ENCODE measurements at regions not wholly inside any gene's neighbourhood (a gene's known extent, or its start where the extent isn't known, plus 50 kb on each side); places are given as distances from the start of the nearest gene placed in this dataset.

GRCh38 chr13:75038393-75039113, 443.4 kb downstream of the TBC1D4 start:
- no peaks in the 10 kb centered on the region for H3K36me3 ChIP-seq
- H3K4me1 ChIP-seq: no peaks in the 10 kb centered on the region
- no peak for TF ChIP-seq POLR2A (IDR thresholded peaks at IDR 0.05)
- no peak for TF ChIP-seq POLR2AphosphoS5 (IDR thresholded peaks at IDR 0.05; ENCODE audit: insufficient read depth in 1 of 2, low read depth in 1 of 2)
- TF ChIP-seq, protein P1, sequence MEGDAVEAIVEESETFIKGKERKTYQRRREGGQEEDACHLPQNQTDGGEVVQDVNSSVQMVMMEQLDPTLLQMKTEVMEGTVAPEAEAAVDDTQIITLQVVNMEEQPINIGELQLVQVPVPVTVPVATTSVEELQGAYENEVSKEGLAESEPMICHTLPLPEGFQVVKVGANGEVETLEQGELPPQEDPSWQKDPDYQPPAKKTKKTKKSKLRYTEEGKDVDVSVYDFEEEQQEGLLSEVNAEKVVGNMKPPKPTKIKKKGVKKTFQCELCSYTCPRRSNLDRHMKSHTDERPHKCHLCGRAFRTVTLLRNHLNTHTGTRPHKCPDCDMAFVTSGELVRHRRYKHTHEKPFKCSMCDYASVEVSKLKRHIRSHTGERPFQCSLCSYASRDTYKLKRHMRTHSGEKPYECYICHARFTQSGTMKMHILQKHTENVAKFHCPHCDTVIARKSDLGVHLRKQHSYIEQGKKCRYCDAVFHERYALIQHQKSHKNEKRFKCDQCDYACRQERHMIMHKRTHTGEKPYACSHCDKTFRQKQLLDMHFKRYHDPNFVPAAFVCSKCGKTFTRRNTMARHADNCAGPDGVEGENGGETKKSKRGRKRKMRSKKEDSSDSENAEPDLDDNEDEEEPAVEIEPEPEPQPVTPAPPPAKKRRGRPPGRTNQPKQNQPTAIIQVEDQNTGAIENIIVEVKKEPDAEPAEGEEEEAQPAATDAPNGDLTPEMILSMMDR (IDR thresholded peaks at IDR 0.05): no peak
- no peak for DNase-seq (ENCODE audit: extremely low spot score in 2 of 2)
- H3K27me3 ChIP-seq: no peaks in the 10 kb centered on the region
- H3K4me3 ChIP-seq: no peak overlapping the region
- intact Hi-C loops (cut with DNase I): no loop called here
- H3K9me3 ChIP-seq: no peaks in the 10 kb centered on the region
- H3K27ac ChIP-seq: no peak overlapping the region

GRCh38 chr13:75025956-75026355, 456.0 kb downstream of the TBC1D4 start:
- no peaks in the 10 kb centered on the region for H3K4me1 ChIP-seq
- H3K36me3 ChIP-seq: no peaks in the 10 kb centered on the region
- no peak overlapping the region for H3K27ac ChIP-seq
- no peak for DNase-seq (ENCODE audit: extremely low spot score in 2 of 2)
- H3K9me3 ChIP-seq: no peaks in the 10 kb centered on the region
- TF ChIP-seq POLR2A (IDR thresholded peaks at IDR 0.05) (no peak), POLR2AphosphoS5 (IDR thresholded peaks at IDR 0.05; ENCODE audit: insufficient read depth in 1 of 2, low read depth in 1 of 2) (no peak)
- TF ChIP-seq, protein P1 (IDR thresholded peaks at IDR 0.05): no peak
- H3K4me3 ChIP-seq: no peak overlapping the region
- intact Hi-C loops (cut with DNase I): no loop called here
- no peaks in the 10 kb centered on the region for H3K27me3 ChIP-seq

GRCh38 chr13:75024602-75025001, 457.4 kb downstream of the TBC1D4 start:
- DNase-seq (ENCODE audit: extremely low spot score in 2 of 2): no peak
- no peaks in the 10 kb centered on the region for H3K36me3 ChIP-seq
- no peaks in the 10 kb centered on the region for H3K4me1 ChIP-seq
- TF ChIP-seq POLR2A (IDR thresholded peaks at IDR 0.05) (no peak), POLR2AphosphoS5 (IDR thresholded peaks at IDR 0.05; ENCODE audit: insufficient read depth in 1 of 2, low read depth in 1 of 2) (no peak)
- TF ChIP-seq, protein P1 (IDR thresholded peaks at IDR 0.05): no peak
- no peaks in the 10 kb centered on the region for H3K27me3 ChIP-seq
- no peak overlapping the region for H3K4me3 ChIP-seq
- intact Hi-C loops (cut with DNase I): no loop called here
- no peak overlapping the region for H3K27ac ChIP-seq
- no peaks in the 10 kb centered on the region for H3K9me3 ChIP-seq

- DNase-seq (ENCODE audit: extremely low spot score in 2 of 2): no peak
- H3K9me3 ChIP-seq: no peaks in the 10 kb centered on the region
- H3K27me3 ChIP-seq: no peaks in the 10 kb centered on the region
- no peak for TF ChIP-seq POLR2A (IDR thresholded peaks at IDR 0.05)
- TF ChIP-seq POLR2AphosphoS5 (IDR thresholded peaks at IDR 0.05; ENCODE audit: insufficient read depth in 1 of 2, low read depth in 1 of 2): no peak
- TF ChIP-seq, protein P1 (IDR thresholded peaks at IDR 0.05): no peak
- intact Hi-C loops (cut with DNase I): no loop called here
- no peaks in the 10 kb centered on the region for H3K4me1 ChIP-seq
- no peak overlapping the region for H3K4me3 ChIP-seq
- no peaks in the 10 kb centered on the region for H3K36me3 ChIP-seq
- no peak overlapping the region for H3K27ac ChIP-seq
Measured at GRCh38 chr13:75023609-75024008, 458.4 kb downstream of the TBC1D4 start.

DNA sequence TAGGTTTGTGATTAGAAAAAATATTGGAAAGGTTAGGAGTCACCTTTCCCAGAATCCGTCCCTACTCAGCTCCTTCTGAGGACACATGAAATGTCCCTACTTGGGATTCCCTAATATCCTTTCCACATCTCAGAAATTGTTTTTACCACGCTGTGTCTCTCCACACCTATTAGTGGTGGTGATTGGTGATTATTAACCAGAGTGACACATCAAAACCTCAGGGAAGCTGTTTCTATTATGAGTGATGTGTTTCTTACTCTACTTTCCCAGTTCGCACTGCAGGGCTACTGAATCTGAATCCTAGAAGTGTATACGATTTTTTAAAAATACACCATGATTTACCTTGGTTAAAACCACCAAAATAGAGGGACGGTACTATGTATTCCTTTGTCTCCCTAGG, 460.8 kb downstream of the TBC1D4 start:
- Histone ChIP-seq H3K4me1 (no peaks in the 10 kb centered on the region), H3K9me3 (no peaks in the 10 kb centered on the region), H3K27me3 (no peaks in the 10 kb centered on the region), H3K4me3 (no peak overlapping the region), H3K36me3 (no peaks in the 10 kb centered on the region), H3K27ac (no peak overlapping the region)
- TF ChIP-seq, protein P1 (IDR thresholded peaks at IDR 0.05): no peak
- no peak for TF ChIP-seq POLR2AphosphoS5 (IDR thresholded peaks at IDR 0.05; ENCODE audit: insufficient read depth in 1 of 2, low read depth in 1 of 2)
- TF ChIP-seq POLR2A (IDR thresholded peaks at IDR 0.05): no peak
- intact Hi-C loops (cut with DNase I): no loop called here
- no peak for DNase-seq (ENCODE audit: extremely low spot score in 2 of 2)
